ENCODE measurements at regions not wholly inside any gene's neighbourhood (a gene's known extent, or its start where the extent isn't known, plus 50 kb on each side); places are given as distances from the start of the nearest gene placed in this dataset.

- TF ChIP-seq SRF (IDR thresholded peaks at IDR 0.05; ENCODE audit: low read depth, low read length) (no peak), SUZ12 (IDR thresholded peaks at IDR 0.05; ENCODE audit: low read length) (no peak), RFX5 (IDR thresholded peaks at IDR 0.05; ENCODE audit: borderline replicate concordance, low read depth, low read length) (no peak), POLR2A (IDR thresholded peaks at IDR 0.05; ENCODE audit: control extremely low read depth in 1 of 2, low read depth in 2 of 2, low read length in 2 of 2) (no peak)
- Histone ChIP-seq H3K18ac (ENCODE audit: extremely low read depth, low read length) (no peak overlapping the region), H3K9ac (replicated peaks in 1 of 4; ENCODE audit: extremely low read depth in 1 of 4, low read depth in 3 of 4, low read length in 3 of 4) (no peak overlapping the region), H2AFZ (ENCODE audit: low read length) (no peak overlapping the region), H3K23me2 (ENCODE audit: low read depth, low read length) (peaks cover 2% of the 10 kb centered on the region; the same call in 1 of the 2 replicates), H2BK5ac (ENCODE audit: low read depth, low read length) (no peak overlapping the region), H3K9me3 (ENCODE audit: insufficient read depth in 2 of 2, low read depth in 1 of 2, low read length in 1 of 2) (no peaks in the 10 kb centered on the region), H3K56ac (replicated peaks; ENCODE audit: insufficient read length, low read depth, low read length) (no peak overlapping the region), H3K79me2 (ENCODE audit: control insufficient read depth in 1 of 2, insufficient read depth in 2 of 2, low read length in 2 of 2) (no peaks in the 10 kb centered on the region), H2BK20ac (ENCODE audit: low read length) (no peak overlapping the region), H4K91ac (replicated peaks; ENCODE audit: insufficient read length, low read length) (no peak overlapping the region), H2BK12ac (ENCODE audit: low read depth, low read length) (no peak overlapping the region), H4K5ac (ENCODE audit: insufficient read length, low read depth, low read length) (no peak overlapping the region), H3K79me1 (ENCODE audit: low read depth, low read length) (no peaks in the 10 kb centered on the region), H2BK15ac (ENCODE audit: low read length) (no peak overlapping the region; the same call in 1 of the 2 replicates), H3K4me3 (ENCODE audit: extremely low read depth in 1 of 4, insufficient read depth in 2 of 4, low read depth in 3 of 4, low read length in 4 of 4) (no peak overlapping the region), H2BK120ac (replicated peaks; ENCODE audit: low read depth, low read length) (no peak overlapping the region), H3K4ac (replicated peaks; ENCODE audit: insufficient read length, low read depth, low read length) (no peak overlapping the region), H4K20me1 (replicated peaks in 1 of 2; ENCODE audit: control insufficient read depth in 1 of 2, insufficient read depth in 2 of 2, low read length in 2 of 2) (peaks cover 0 to 3% of the 10 kb centered on the region in 2 experiments), H2AK5ac (ENCODE audit: low read depth, low read length) (no peak overlapping the region), H4K8ac (ENCODE audit: extremely low read depth, insufficient read depth, low read length) (no peak overlapping the region), H3K36me3 (ENCODE audit: control insufficient read depth in 2 of 4, insufficient read depth in 4 of 4, low read length in 3 of 4) (no peaks in the 10 kb centered on the region), H3K14ac (ENCODE audit: insufficient read length) (no peak overlapping the region), H3K27ac (ENCODE audit: low read depth, low read length) (no peak overlapping the region), H3K4me2 (ENCODE audit: insufficient read depth in 1 of 2, low read depth in 2 of 2, low read length in 2 of 2) (no peak overlapping the region), H3K23ac (ENCODE audit: insufficient read length) (no peak overlapping the region), H3K4me1 (replicated peaks in 1 of 4; ENCODE audit: control insufficient read depth in 3 of 4, insufficient read depth in 4 of 4, low read length in 3 of 4) (peaks cover 0 to 6% (median 0%) of the 10 kb centered on the region in 4 experiments; a peak in 1 of 7 replicates), H3K27me3 (replicated peaks in 1 of 4; ENCODE audit: control insufficient read depth in 3 of 4, extremely low read depth in 1 of 4, insufficient read depth in 3 of 4, low read length in 3 of 4) (peaks cover 0 to 3% (median 0%) of the 10 kb centered on the region in 4 experiments; a peak in 1 of 7 replicates)
- no peak for FAIRE-seq
- POLR2A ChIA-PET (ENCODE audit: partially characterized antibody): no interaction called here
- 83% methylated on average over 1 of the region's 1 CpG; no CpG with 5 or more reads in 1 of the 2 experiments for WGBS, 2 experiments (ENCODE audit: extremely low coverage in 1 of 2, insufficient coverage in 1 of 2, insufficient read length in 1 of 2, insufficient replicate concordance in 2 of 2, low coverage in 1 of 2, low lambda C conversion rate in 2 of 2, missing lambda C conversion rate in 1 of 2)
- DNase-seq (ENCODE audit: low read depth in 1 of 2, low spot score in 2 of 2): no peak
- CTCF ChIA-PET (ENCODE audit: partially characterized antibody): no interaction called here
These were observed 283.4 kb upstream of the IRX2 start for GRCh38 chr5:3034881-3035280.
